ENCODE measurements at regions not wholly inside any gene's neighbourhood (a gene's known extent, or its start where the extent isn't known, plus 50 kb on each side); places are given as distances from the start of the nearest gene placed in this dataset.

DNA sequence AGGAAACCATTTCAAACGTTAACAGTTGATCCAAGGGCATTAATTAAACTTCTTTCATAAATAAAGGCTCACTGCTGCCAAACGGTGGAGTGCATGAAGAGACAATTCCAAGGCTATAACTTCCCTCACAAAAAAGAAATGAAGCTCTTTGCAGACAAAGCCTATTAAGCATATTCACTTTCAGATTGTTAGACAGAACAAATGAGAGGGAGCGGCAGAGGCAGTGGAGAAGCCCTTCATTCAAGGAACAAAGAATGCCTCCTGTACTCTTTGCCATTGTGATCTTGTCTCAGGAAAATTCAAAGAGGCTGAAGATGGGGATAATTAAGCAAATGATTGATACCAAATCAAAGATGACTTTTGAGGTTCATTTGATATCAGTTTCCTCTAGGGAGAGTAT is 370.5 kb upstream of the FAT1 start:
- ChIA-PET CTCF (no interaction called here), POLR2A (no interaction called here)
- no peak overlapping the region for H3K4me3 ChIP-seq (ENCODE audit: low read depth, low read length)
- H3K36me3 ChIP-seq (ENCODE audit: control insufficient read depth, insufficient read depth, low read length) = no peaks in the 10 kb centered on the region
- TF ChIP-seq CTCF (IDR thresholded peaks at IDR 0.05; ENCODE audit: insufficient read depth, low read depth, low read length) = no peak
- DNase-seq (ENCODE audit: low read depth) = no peak
- H3K27me3 ChIP-seq (ENCODE audit: control insufficient read depth, insufficient read depth, low read length) = no peaks in the 10 kb centered on the region

GRCh38 chr4:187098429-187098828 is 374.8 kb upstream of the FAT1 start:
- CTCF ChIA-PET = no interaction called here
- TF ChIP-seq CTCF (IDR thresholded peaks at IDR 0.05; ENCODE audit: insufficient read depth, low read depth, low read length) = no peak
- POLR2A ChIA-PET = no interaction called here
- Histone ChIP-seq H3K4me3 (ENCODE audit: low read depth, low read length) (no peak overlapping the region), H3K27me3 (ENCODE audit: control insufficient read depth, insufficient read depth, low read length) (no peaks in the 10 kb centered on the region), H3K36me3 (ENCODE audit: control insufficient read depth, insufficient read depth, low read length) (no peaks in the 10 kb centered on the region)
- DNase-seq (ENCODE audit: low read depth) = no peak

DNA sequence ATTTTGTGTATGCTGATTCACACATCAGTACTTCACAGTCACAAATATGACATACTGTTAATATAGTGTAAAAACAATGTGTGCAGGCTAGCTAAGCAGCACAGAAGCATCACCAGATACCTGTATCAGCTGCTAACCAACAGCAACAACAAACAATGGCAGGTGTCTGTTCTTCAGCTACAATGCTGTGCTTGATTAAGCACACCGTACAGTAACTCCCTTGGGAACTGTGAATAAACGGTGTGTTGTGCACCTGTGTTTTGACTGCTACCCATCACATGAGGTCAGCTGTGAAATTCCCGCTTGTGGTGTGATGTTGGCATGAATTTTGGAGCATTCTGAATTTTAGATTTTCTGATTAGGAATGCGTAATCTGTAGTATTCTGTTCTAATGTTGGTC is 379.7 kb upstream of the FAT1 start:
- Histone ChIP-seq H3K4me3 (ENCODE audit: low read depth, low read length) (no peak overlapping the region), H3K27me3 (ENCODE audit: control insufficient read depth, insufficient read depth, low read length) (no peaks in the 10 kb centered on the region), H3K36me3 (ENCODE audit: control insufficient read depth, insufficient read depth, low read length) (no peaks in the 10 kb centered on the region)
- TF ChIP-seq CTCF (IDR thresholded peaks at IDR 0.05; ENCODE audit: insufficient read depth, low read depth, low read length) = no peak
- DNase-seq (ENCODE audit: low read depth) = no peak
- CTCF ChIA-PET = no interaction called here
- POLR2A ChIA-PET = no interaction called here

- DNase-seq (ENCODE audit: low read depth) = no peak
- no peak for TF ChIP-seq CTCF (IDR thresholded peaks at IDR 0.05; ENCODE audit: insufficient read depth, low read depth, low read length)
- H3K36me3 ChIP-seq (ENCODE audit: control insufficient read depth, insufficient read depth, low read length) = no peaks in the 10 kb centered on the region
- ChIA-PET POLR2A (no interaction called here), CTCF (interaction anchor here (1.2 to 1.3 kb wide), 2 partner anchors 9 to 12 kb away, joined by 3 read pairs; no protein-coding TSS in a partner anchor)
- H3K27me3 ChIP-seq (ENCODE audit: control insufficient read depth, insufficient read depth, low read length) = no peaks in the 10 kb centered on the region
- no peak overlapping the region for H3K4me3 ChIP-seq (ENCODE audit: low read depth, low read length)
Measured at GRCh38 chr4:187108845-187109244, 385.2 kb upstream of the FAT1 start.

DNA sequence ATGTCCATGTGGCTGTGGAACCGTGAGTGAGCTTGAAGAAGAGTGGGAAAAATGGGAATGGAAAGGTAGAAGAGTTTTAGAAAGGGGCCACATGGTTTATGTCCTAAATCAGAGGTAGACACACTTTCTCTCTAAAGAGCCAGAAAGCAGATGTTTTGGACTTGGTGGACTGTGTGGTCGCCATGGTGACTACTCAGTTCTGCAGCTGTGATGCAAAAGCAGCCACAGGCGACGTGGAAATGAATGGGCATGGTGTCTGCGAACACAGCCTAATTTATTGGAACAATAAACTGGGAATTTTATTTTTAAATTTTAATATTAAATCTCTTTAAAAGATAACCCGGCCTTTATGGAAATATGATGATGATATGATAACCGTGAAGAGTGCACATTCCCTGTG is 386.0 kb upstream of the FAT1 start:
- TF ChIP-seq CTCF (IDR thresholded peaks at IDR 0.05; ENCODE audit: insufficient read depth, low read depth, low read length) = no peak

More for the DNA sequence above, 386.0 kb upstream of the FAT1 start:
- H3K36me3 ChIP-seq (ENCODE audit: control insufficient read depth, insufficient read depth, low read length) = no peaks in the 10 kb centered on the region
- ChIA-PET CTCF (interaction anchor here (1.2 to 1.3 kb wide), 2 partner anchors 8 to 13 kb away, joined by 3 read pairs; no protein-coding TSS in a partner anchor), POLR2A (no interaction called here)
- DNase-seq (ENCODE audit: low read depth) = no peak
- no peak overlapping the region for H3K4me3 ChIP-seq (ENCODE audit: low read depth, low read length)
- H3K27me3 ChIP-seq (ENCODE audit: control insufficient read depth, insufficient read depth, low read length) = no peaks in the 10 kb centered on the region

All from BJ (cell line).